HepG2 (cell line): ENCODE measurements at regions not wholly inside any gene's neighbourhood (a gene's known extent, or its start where the extent isn't known, plus 50 kb on each side); places are given as distances from the start of the nearest gene placed in this dataset.

Experiments used
- HNRNPUL1 ChIP-seq: fragments of 200-400 bp; formaldehyde crosslinking; IDR thresholded peaks from 2 replicates; pipeline ENCODE4 v1.6.1; 2017; ENCODE audit warnings: low read depth, mild to moderate bottlenecking, low read length, moderate library complexity
- IRX3 ChIP-seq: sonication (generic); formaldehyde crosslinking; IDR thresholded peaks from 2 replicates; pipeline ENCODE4 v1.8.1; 2023; ENCODE audit warnings: mild to moderate bottlenecking, low read depth, missing genetic modification reagents, borderline replicate concordance
- ISX ChIP-seq: sonication (generic); formaldehyde crosslinking; conservative IDR thresholded peaks from 2 replicates; pipeline ENCODE4 v1.5.0; 2020; ENCODE audit warnings: missing genetic modification reagents
- SMYD3 ChIP-seq: sonication (generic); formaldehyde crosslinking; IDR thresholded peaks from 2 replicates; pipeline ENCODE4 v1.8.1; 2023; ENCODE audit warnings: mild to moderate bottlenecking, missing genetic modification reagents
- ZNF205 ChIP-seq: IDR thresholded peaks from 2 replicates; pipeline ENCODE4 v1.6.1; 2018; ENCODE audit warnings: missing biosample characterization, missing genetic modification reagents
- ZNF3 ChIP-seq: IDR thresholded peaks from 2 replicates; pipeline ENCODE4 v1.7.0; 2017; ENCODE audit warnings: inconsistent platforms
- ZNF768 ChIP-seq: sonication (generic); formaldehyde crosslinking; IDR thresholded peaks from 2 replicates; pipeline ENCODE4 v1.4.0; 2020; ENCODE audit warnings: missing genetic modification reagents
- ZNF839 ChIP-seq: sonication (generic); formaldehyde crosslinking; IDR thresholded peaks from 2 replicates; pipeline ENCODE4 v1.4.0; 2020; ENCODE audit warnings: missing genetic modification reagents, mild to moderate bottlenecking, borderline replicate concordance
- TF ChIP-seq, protein P1 (sequence below): sonication (generic); formaldehyde crosslinking; IDR thresholded peaks from 2 replicates; pipeline ENCODE4 v1.4.0; 2020; ENCODE audit warnings: missing genetic modification reagents, borderline replicate concordance
- TF ChIP-seq, protein P2 (sequence below): sonication (generic); formaldehyde crosslinking; IDR thresholded peaks from 2 replicates; pipeline ENCODE4 v1.5.0; 2020; ENCODE audit warnings: missing genetic modification reagents

DNA sequence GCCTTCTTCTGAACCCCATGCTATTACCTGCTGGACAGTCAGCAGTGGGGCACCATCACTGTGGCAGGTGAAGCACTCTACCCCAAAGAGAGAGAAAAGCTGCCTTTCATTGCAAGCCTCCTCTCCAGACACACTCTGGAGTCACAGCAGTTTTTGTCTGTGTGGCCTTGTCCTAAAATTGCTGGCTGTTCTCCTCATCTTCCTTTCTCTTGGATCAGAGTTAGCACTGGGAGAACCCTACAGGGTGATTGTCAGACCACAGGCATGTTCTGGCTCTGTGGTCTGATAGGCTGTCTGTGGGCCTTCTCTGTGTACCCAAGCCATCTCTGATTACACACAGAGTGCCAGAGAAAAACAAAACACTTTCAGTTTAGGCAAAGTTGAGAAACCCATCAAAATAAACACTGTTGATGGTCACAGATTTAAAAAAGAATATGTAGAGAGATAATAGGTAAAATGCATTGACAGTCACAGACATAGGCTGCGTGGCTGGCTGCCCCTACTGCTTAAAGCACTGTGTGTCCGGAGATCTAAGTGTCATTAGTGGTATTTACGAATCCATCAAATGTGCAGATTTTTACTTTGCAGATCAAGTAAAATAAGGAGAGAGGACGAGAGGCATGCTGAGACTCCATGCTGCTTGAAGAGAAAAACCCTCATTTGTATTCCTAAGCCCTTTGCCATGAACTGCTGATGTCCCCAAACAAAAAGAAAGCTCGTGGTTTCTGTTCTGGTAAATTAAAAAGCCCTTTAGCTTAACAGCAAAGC is 689.9 kb downstream of the TUSC7 start (continued):
- TF ChIP-seq SMYD3 (CRISPR knock-in tag) (no peak), ZNF768 (CRISPR knock-in tag) (no peak), IRX3 (CRISPR knock-in tag) (no peak), ISX (CRISPR knock-in tag) (no peak), HNRNPUL1 (no peak), ZNF205 (CRISPR knock-in tag) (no peak), ZNF3 (CRISPR knock-in tag) (no peak), ZNF839 (no peak)
- TF ChIP-seq, protein P1, sequence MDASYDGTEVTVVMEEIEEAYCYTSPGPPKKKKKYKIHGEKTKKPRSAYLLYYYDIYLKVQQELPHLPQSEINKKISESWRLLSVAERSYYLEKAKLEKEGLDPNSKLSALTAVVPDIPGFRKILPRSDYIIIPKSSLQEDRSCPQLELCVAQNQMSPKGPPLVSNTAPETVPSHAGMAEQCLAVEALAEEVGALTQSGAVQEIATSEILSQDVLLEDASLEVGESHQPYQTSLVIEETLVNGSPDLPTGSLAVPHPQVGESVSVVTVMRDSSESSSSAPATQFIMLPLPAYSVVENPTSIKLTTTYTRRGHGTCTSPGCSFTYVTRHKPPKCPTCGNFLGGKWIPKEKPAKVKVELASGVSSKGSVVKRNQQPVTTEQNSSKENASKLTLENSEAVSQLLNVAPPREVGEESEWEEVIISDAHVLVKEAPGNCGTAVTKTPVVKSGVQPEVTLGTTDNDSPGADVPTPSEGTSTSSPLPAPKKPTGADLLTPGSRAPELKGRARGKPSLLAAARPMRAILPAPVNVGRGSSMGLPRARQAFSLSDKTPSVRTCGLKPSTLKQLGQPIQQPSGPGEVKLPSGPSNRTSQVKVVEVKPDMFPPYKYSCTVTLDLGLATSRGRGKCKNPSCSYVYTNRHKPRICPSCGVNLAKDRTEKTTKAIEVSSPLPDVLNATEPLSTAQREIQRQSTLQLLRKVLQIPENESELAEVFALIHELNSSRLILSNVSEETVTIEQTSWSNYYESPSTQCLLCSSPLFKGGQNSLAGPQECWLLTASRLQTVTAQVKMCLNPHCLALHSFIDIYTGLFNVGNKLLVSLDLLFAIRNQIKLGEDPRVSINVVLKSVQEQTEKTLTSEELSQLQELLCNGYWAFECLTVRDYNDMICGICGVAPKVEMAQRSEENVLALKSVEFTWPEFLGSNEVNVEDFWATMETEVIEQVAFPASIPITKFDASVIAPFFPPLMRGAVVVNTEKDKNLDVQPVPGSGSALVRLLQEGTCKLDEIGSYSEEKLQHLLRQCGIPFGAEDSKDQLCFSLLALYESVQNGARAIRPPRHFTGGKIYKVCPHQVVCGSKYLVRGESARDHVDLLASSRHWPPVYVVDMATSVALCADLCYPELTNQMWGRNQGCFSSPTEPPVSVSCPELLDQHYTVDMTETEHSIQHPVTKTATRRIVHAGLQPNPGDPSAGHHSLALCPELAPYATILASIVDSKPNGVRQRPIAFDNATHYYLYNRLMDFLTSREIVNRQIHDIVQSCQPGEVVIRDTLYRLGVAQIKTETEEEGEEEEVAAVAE, result no peak
- TF ChIP-seq, protein P2, sequence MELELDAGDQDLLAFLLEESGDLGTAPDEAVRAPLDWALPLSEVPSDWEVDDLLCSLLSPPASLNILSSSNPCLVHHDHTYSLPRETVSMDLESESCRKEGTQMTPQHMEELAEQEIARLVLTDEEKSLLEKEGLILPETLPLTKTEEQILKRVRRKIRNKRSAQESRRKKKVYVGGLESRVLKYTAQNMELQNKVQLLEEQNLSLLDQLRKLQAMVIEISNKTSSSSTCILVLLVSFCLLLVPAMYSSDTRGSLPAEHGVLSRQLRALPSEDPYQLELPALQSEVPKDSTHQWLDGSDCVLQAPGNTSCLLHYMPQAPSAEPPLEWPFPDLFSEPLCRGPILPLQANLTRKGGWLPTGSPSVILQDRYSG (CRISPR knock-in tag), result no peak
